NCI-H524 (cell line): ENCODE measurements at regions not wholly inside any gene's neighbourhood (a gene's known extent, or its start where the extent isn't known, plus 50 kb on each side); places are given as distances from the start of the nearest gene placed in this dataset.

Source experiments
- DNase-seq, 2 experiments: peaks; one replicate each; lab custom pipeline; 2025; lab: John Stamatoyannopoulos, UW

DNA sequence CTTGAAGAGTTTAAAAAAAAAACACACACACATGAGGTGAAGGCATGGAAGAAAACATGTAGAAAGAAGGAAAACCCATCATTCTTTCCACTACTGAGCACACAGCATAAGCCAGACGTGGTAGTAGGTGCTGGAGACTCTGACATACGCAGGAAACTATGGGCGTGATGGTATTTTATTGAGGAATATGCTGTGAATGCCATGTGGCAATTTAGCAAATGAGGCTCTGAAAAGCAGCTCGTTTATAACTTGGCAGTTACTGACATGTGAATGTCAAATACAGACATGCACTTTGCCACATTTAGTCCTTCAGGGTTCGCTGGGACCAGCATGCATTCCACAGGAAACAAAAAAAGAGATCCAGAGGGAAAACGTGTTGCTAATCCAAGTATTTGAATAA, 74.3 kb upstream of the IFNAR2 start:
- DNase-seq, result no peak

DNA sequence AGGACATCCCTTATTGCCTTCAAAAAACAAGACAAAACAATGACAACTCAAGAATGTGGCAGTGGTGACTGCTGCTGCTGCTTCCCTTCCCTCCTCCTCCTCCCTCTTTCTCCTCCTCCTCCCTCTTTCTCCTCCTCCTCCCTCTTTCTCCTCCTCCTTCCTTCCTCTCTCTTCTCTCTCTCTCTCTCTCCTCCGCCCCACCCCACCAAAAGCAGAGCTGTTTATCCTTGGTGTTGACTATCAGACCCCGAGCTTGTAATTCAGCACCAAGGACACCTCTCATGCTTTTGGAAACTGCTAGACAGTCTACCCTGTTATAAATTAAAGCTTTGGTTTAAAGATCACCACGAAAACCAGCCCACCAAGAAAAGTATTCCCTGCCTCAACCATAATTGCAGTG, 72.4 kb upstream of the IFNAR2 start:
- DNase-seq, result no peak

DNA sequence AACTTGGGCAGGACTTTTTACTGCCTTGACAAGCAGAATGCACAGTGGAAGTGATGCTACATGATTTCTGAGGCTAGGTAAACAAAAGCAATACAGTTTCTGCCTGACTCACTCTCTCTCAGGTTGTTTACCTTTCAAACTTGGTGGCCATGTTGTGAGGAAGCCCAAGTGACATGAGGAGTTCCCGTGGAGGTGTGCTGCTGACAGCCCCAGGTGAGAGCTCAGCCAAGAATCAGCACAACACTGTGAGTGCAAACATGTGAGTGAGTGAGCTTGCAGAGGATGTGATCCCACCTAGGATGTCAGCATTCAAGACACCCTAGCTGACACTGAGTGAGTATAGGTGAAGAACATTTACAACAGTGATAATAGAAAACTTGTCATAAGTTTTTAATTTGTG, 71.1 kb upstream of the IFNAR2 start:
- no peak for DNase-seq

DNA sequence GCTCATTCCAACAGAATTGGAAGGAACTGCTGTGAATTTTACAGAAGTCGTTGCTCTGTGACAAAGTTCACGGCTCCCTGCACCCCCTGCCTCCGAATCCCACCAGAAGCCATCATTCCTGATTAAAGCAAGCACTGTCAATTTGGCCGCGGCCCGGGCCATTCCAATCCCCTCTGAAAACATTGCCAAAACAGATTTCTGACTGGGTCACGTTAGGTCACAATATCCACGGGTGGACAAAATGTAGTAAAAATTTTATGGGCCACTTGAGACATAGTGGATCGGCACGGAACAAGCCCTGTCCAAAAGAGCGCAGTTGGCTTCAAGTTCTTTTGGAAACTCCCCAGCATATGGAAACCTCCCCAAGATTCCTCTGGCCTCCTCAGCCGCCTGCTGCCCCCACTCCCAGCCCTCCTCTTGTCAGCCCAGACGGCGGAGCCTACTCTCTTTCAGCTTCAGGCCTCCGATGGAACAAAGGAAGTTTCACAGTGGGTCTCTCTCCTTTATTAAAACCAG, 67.2 kb upstream of the IFNAR2 start:
- peak in 1 of 2 experiments; percentile 40 for DNase-seq

DNA sequence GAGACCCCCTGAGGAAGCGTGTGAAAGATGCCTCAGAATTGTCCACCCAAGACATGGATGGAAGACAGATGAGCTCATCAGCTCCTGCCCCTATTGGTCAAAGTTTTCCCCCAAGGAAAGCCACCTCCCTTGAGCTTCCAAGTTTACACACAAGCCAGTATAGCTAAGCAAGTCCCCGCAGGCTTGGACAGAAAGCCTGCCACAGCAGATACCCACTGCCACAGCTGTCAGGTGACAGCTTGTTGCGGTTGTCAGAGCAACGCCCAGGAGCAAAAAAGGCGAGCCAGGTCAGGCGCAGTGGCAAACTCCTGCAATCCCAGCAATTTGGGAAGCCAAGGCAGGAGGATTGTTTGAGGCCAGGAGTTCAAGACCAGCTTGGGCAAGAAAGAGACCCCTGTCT, 60.9 kb upstream of the IFNAR2 start:
- peak in 1 of 2 experiments; percentile 66 for DNase-seq

DNA sequence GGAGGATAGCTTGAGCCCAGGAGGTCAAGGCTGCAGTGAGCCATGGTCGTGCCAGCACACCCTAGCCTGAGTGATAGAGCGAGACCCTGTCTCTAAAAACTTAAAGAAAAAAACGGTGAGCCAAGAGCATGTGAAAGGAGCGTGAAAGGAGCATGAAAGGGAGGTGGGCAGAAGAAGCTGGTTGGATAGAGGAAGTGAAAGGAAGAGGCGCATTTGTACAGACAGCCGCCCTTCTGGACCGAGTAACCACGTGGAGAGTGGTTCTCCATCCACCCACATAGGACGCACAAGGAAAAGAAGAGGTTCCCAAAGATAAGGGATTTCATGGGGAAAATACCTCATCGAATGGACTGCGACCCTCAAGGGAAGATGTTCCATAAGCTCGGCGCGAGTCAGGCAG, 60.4 kb upstream of the IFNAR2 start:
- DNase-seq, result no peak

DNA sequence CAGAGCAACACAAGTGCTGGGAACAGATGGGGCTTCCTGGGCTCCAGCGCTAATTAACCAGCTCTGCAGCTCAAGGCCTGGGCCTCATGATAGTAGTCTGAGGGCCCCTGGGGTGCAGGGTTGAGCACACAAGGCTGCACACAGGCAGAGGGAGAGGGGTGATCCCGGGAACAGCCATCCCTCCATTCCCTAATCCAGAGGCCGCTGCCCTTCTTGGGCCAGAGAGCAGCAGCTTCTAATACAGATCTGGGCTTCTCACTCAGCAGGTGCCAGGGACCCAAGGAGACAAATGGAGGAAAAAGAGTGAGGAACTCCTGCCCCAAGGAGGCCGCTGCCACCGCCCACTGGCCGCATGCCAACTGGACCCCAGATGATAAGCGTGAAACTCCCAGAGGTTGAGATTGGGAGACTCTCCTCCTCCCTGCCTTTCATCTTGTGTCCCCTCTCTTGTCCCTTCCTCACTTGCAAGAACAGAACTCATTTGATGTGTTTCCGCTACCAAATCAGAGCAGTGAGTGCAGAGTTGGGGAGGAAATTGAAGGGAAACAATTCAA, 58.0 kb upstream of the IFNAR2 start:
- peak; percentile 94 to 97 for DNase-seq

DNA sequence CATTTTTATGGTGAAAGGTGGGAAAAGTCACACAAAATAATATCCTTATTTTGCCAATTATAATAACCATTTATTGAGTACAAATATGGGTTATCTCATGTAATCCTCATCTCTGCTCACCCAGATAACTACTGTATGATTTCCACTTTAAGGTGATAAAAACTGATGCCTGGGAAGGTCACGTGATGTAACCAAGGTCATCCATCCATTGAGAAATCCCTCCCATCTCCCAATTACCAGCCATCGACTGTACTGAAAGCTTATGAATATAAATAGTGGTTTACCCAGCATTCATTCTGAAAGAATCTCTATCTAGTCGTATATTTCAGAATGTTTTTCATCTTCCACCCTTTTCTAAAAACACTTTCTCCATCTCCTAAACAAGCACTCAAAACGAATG, 55.0 kb upstream of the IFNAR2 start:
- no peak for DNase-seq
